AG09319 (cell line): ENCODE measurements at regions not wholly inside any gene's neighbourhood (a gene's known extent, or its start where the extent isn't known, plus 50 kb on each side); places are given as distances from the start of the nearest gene placed in this dataset.
A peak's percentile ranks its signal among the peaks of the same experiment; 100 is the strongest.

Source experiments
- DNase-seq: peaks from one replicate; pipeline ENCODE4 v3.0.0-alpha.2; 2010; ENCODE audit warnings: low read depth; ENCODE audit errors: extremely low read depth
- TF ChIP-seq, protein P1 (sequence below): IDR thresholded peaks from 2 replicates; pipeline ENCODE4 v1.5.1; 2011; ENCODE audit warnings: low read depth, mild to moderate bottlenecking, inconsistent platforms, low read length, moderate library complexity

DNA sequence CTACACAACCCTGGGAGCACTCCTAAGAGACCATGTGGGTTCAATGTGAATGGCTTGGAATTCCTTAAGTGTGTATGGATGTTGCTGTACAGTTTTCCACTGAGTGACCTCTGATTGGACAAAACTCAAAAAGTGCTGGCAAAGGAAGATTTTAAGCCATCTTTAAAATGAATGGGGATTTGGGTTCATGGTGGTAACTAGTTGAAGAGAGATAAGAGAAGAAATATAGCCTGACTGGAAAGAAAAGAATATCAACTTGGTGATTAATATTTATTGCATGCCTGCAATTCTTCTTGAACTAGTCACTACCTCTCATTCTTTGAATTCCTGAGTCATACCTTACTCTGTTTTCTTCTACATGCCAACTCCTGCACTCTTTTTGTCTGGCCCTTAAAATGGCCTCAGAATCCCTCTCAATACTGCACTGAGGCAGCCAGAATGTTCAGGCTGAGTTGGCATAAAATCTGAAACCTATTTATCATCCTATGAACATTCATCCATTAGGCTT lies 124.7 kb downstream of the RPL22L1 start:
- TF ChIP-seq, protein P1, sequence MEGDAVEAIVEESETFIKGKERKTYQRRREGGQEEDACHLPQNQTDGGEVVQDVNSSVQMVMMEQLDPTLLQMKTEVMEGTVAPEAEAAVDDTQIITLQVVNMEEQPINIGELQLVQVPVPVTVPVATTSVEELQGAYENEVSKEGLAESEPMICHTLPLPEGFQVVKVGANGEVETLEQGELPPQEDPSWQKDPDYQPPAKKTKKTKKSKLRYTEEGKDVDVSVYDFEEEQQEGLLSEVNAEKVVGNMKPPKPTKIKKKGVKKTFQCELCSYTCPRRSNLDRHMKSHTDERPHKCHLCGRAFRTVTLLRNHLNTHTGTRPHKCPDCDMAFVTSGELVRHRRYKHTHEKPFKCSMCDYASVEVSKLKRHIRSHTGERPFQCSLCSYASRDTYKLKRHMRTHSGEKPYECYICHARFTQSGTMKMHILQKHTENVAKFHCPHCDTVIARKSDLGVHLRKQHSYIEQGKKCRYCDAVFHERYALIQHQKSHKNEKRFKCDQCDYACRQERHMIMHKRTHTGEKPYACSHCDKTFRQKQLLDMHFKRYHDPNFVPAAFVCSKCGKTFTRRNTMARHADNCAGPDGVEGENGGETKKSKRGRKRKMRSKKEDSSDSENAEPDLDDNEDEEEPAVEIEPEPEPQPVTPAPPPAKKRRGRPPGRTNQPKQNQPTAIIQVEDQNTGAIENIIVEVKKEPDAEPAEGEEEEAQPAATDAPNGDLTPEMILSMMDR: no peak
- DNase-seq: no peak

DNA sequence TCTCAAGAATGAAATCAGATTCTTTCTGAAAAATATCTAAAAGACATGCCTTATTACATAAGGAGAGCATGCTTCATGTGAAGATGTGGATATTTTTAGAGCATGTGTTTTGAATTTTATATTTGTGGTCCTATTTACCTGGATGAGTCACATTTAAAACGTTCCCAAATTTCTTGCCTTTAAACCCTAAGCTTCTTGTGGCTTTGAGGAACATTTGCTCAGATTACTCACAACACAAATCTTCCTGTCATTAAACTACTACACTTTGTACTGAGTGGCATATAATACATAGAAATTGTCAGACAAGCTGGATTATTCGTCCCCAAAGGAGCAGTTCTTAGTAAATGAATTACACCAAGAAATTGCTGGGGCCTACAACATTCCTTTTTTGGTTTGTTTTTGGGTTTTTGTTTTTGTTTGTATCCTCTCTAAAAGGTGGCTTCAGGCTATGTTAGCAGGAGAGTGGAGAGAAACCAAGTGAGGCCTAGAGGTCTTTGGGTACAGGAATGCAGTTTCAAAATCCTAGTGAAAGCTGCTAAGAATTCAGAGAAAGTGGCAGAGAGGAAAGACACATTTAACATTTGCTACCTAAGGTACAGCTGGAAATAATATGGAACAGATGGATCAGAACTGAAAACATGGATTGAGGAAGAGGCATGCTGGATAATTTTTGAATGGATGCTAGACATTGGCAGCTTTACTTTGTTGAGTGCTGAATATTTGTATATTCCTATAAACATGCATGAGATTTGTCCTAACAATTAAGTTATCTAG lies 128.1 kb downstream of the RPL22L1 start:
- TF ChIP-seq, protein P1: no peak
- DNase-seq: no peak

- TF ChIP-seq, protein P1: no peak
- DNase-seq: peak; percentile 82
Observed at GRCh38 chr3:170740726-170741591, 129.0 kb downstream of the RPL22L1 start.

GRCh38 chr3:170740285-170740684 lies 129.7 kb downstream of the RPL22L1 start:
- DNase-seq: no peak
- TF ChIP-seq, protein P1: no peak

DNA sequence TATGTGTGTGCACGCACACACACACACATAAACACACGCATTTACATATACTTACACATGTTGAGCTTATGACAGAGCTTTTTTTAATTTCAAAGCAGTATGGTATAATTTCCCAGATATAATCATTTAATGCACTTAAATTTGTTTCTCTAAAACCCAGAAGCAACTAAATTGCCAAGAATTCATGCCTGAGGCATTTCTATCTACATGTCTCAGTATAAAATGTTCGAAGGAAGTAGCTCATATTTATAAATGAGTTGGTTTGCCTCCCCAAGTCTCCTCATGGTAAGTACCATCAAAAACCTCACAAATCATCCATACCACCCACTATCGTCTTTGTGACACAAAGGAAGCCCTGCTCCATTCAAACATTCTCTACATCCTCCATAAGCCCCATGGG lies 130.6 kb downstream of the RPL22L1 start:
- DNase-seq: no peak
- TF ChIP-seq, protein P1: no peak

GRCh38 chr3:170738766-170739165 lies 131.2 kb downstream of the RPL22L1 start:
- DNase-seq: no peak
- TF ChIP-seq, protein P1: no peak
